Breast epithelium (tissue), 4 donors: ENCODE measurements at regions not wholly inside any gene's neighbourhood (a gene's known extent, or its start where the extent isn't known, plus 50 kb on each side); places are given as distances from the start of the nearest gene placed in this dataset.

Source experiments
- DNase-seq, 2 donors: peaks; one replicate each; pipeline ENCODE4 v3.0.0-alpha.2; 2019; ENCODE audit warnings: low spot score in 2 of 2
- H3K27ac ChIP-seq, 2 donors: fragments of 200-600 bp; sonication (generic) in 1 of 2; one replicate each; pipeline ENCODE4 v1.5.1; 2016 to 2019; ENCODE audit warnings: mild to moderate bottlenecking in 1 of 2
- H3K27me3 ChIP-seq, 2 donors: fragments of 200-600 bp; sonication (generic) in 1 of 2; one replicate each; pipeline versions ENCODE4 v1.5.1 to v1.6.0; 2017 to 2019; ENCODE audit warnings: control low read depth in 1 of 2, mild to moderate bottlenecking in 1 of 2
- H3K36me3 ChIP-seq: fragments of 200-600 bp; one replicate; pipeline ENCODE4 v1.5.1; 2019
- H3K4me1 ChIP-seq, 2 donors: fragments of 200-600 bp; sonication (generic); one replicate each; pipeline ENCODE4 v1.5.1; 2016 to 2019; ENCODE audit warnings: control low read depth in 1 of 2
- H3K4me3 ChIP-seq, 3 donors: fragments of 200-600 bp; sonication (generic); 1 replicate in 2 of 3; 2 replicates in 1 of 3; pipeline ENCODE4 v1.5.1; 2016 to 2019; ENCODE audit warnings: mild to moderate bottlenecking in 3 of 3, moderate library complexity in 2 of 3
- H3K9me3 ChIP-seq, 2 donors: fragments of 200-600 bp; sonication (generic) in 1 of 2; one replicate each; pipeline ENCODE4 v1.5.1; 2016 to 2019; ENCODE audit warnings: control low read depth in 1 of 2
- CTCF ChIP-seq, 3 donors: fragments of 450-650 bp; IDR thresholded peaks; one replicate each; pipeline ENCODE4 v1.5.1; 2016 to 2017; ENCODE audit warnings: antibody characterized with exemption in 3 of 3, mild to moderate bottlenecking in 3 of 3, moderate library complexity in 3 of 3
- POLR2A ChIP-seq: fragments of 450-650 bp; IDR thresholded peaks from one replicate; pipeline ENCODE4 v1.6.1; 2016; ENCODE audit warnings: antibody characterized with exemption, mild to moderate bottlenecking, moderate library complexity
- POLR2AphosphoS5 ChIP-seq, 3 donors: sonication (generic); formaldehyde crosslinking; IDR thresholded peaks; one replicate each; pipeline ENCODE4 v1.6.1; 2017; ENCODE audit warnings: antibody characterized with exemption in 3 of 3
- intact Hi-C: fragments of 100-400 bp; cut with DNase I; formaldehyde crosslinking; loops from one replicate; pipeline ENCODE4 v1.15.1; 2023; ENCODE audit warnings: low total_unique reads

- H3K4me3 ChIP-seq = no peak overlapping the region
- intact Hi-C loops = no loop called here
- no peaks in the 10 kb centered on the region for H3K36me3 ChIP-seq
- no peak for DNase-seq
- no peaks in the 10 kb centered on the region for H3K4me1 ChIP-seq
- no peaks in the 10 kb centered on the region for H3K27me3 ChIP-seq
- TF ChIP-seq POLR2AphosphoS5 (IDR thresholded peaks at IDR 0.05) = no peak
- TF ChIP-seq POLR2A = no peak
- no peak for TF ChIP-seq CTCF (IDR thresholded peaks at IDR 0.05)
- H3K27ac ChIP-seq = no peak overlapping the region
- no peaks in the 10 kb centered on the region for H3K9me3 ChIP-seq
Measured at GRCh38 chr3:186477033-186477432, 67.1 kb downstream of the CRYGS start.

DNA sequence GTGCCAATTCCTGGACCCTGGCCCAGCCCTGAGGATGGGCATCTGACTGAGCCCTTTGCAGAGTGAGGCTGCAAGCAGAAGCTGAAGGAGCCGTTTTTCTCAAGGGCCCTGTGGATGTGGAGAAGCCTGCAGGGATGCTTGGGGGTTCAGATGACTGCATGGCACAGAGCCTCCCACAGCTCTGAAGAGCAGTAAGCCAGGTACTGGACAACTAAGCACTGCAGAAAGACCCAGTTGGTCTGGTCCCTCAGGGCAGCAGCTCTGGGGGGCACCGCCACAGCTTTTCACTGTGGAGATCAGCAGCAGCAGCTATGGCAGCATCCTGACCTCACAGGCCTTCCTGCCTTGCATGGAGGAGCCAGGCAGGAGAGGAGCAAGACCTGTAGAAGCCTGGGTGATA, 67.6 kb downstream of the CRYGS start:
- H3K36me3 ChIP-seq = no peaks in the 10 kb centered on the region
- intact Hi-C loops = no loop called here
- H3K9me3 ChIP-seq = no peaks in the 10 kb centered on the region

DNA sequence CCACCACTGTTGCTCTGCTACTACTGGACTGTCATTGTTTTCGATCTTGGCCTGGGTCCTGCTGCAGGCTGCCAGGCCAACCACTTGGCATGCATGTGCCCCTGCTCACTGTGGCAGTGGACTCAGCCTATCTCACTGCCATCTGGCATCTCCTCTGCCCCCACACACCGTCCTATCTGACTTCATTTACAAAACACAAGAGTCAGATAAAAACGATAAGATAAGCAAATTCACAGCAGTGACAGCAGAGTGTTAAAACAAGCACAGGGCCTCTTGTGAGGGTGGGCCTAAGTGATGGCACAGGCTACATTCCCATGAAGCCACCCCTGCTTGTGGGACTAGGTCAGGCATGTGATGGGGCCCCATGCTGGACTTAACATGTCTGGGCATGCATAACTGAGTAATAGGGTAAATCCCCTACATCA, 68.1 kb downstream of the CRYGS start:
- TF ChIP-seq POLR2A (no peak), POLR2AphosphoS5 (IDR thresholded peaks at IDR 0.05) (no peak), CTCF (IDR thresholded peaks at IDR 0.05) (no peak)
- H3K4me3 ChIP-seq = no peak overlapping the region
- no peaks in the 10 kb centered on the region for H3K4me1 ChIP-seq
- H3K27ac ChIP-seq = no peak overlapping the region
- H3K9me3 ChIP-seq = no peaks in the 10 kb centered on the region
- peaks cover 0 to 8% of the 10 kb centered on the region in 2 donors for H3K27me3 ChIP-seq
- peak in 1 of 2 donors; percentile 39 for DNase-seq
- H3K36me3 ChIP-seq = no peaks in the 10 kb centered on the region
- intact Hi-C loops = no loop called here

More for the DNA sequence above, 67.6 kb downstream of the CRYGS start:
- Histone ChIP-seq H3K4me3 (no peak overlapping the region), H3K27me3 (peaks cover 0 to 5% of the 10 kb centered on the region in 2 donors), H3K4me1 (no peaks in the 10 kb centered on the region), H3K27ac (no peak overlapping the region)
- no peak for DNase-seq
- TF ChIP-seq POLR2A (no peak), CTCF (IDR thresholded peaks at IDR 0.05) (no peak)

DNA sequence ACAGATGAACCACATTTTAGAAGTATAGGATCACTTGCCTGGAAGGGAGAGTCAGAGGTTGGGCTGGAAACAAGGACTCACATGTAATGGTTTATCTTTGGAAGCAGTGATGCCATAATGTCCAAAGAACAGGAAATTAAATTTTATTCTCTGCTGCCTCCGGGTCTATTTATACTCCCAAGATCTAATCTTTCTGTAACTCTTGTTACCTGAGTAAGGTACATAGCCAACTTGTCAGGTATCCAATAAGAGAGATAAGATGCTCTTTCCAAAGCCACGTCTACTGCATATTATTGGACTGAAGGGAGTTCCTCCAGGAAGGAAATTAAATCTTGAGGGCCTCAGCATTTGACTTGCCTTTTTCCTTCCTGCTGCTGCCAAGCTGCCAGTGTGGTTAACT, 71.0 kb downstream of the CRYGS start:
- Histone ChIP-seq H3K27me3 (peaks cover 0 to 8% of the 10 kb centered on the region in 2 donors), H3K4me3 (no peak overlapping the region), H3K27ac (no peak overlapping the region), H3K4me1 (no peaks in the 10 kb centered on the region), H3K9me3 (no peaks in the 10 kb centered on the region), H3K36me3 (no peaks in the 10 kb centered on the region)
- TF ChIP-seq POLR2AphosphoS5 (IDR thresholded peaks at IDR 0.05) (no peak), POLR2A (no peak), CTCF (IDR thresholded peaks at IDR 0.05) (no peak)
- DNase-seq = no peak
- intact Hi-C loops = no loop called here

DNA sequence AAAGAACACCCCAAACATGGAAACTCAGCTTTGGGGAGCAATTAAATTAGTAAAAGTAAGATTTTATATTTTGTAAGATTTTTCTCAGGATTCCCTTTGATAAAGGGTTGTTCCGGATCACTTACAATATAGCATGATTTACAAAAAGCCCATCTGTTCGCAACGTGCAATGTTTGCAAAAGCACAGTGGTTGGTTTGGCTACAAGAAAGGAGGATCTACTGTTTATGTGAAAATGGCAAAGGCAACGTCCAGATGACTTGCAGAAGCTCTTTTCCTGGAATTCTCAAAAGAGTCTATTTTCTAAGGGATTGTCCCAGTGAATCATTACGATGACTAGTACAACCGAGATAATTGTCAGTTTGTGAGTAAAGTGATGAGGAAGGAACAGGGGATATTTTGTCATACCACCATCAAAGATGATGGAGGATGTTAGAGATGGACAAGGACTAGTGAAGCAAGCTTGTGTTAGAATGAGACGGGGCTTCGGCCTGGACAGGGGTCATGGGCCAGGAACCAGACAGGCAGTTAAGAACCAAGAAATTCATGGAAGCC, 71.6 kb downstream of the CRYGS start:
- H3K4me3 ChIP-seq = no peak overlapping the region
- H3K27me3 ChIP-seq = peaks cover 0 to 8% of the 10 kb centered on the region in 2 donors
- no peak for TF ChIP-seq CTCF (IDR thresholded peaks at IDR 0.05)
- no peak for TF ChIP-seq POLR2AphosphoS5 (IDR thresholded peaks at IDR 0.05)
- TF ChIP-seq POLR2A = no peak
- H3K27ac ChIP-seq = no peak overlapping the region
- intact Hi-C loops = no loop called here
- H3K36me3 ChIP-seq = no peaks in the 10 kb centered on the region
- no peak for DNase-seq
- no peaks in the 10 kb centered on the region for H3K9me3 ChIP-seq
- H3K4me1 ChIP-seq = no peaks in the 10 kb centered on the region
